CD8-positive, alpha-beta memory T cell (primary cell): ENCODE measurements at regions not wholly inside any gene's neighbourhood (a gene's known extent, or its start where the extent isn't known, plus 50 kb on each side); places are given as distances from the start of the nearest gene placed in this dataset.

Experiments
- CTCF ChIA-PET: fragments of 350-600 bp; sonication (Branson Sonifier 250); formaldehyde crosslinking; loops from one replicate; lab custom pipeline; 2021; ENCODE audit warnings: antibody characterized with exemption; lab: Charles Lee
- POLR2A ChIA-PET: fragments of 350-600 bp; sonication (Branson Sonifier 250); formaldehyde crosslinking; loops from one replicate; lab custom pipeline; 2021; ENCODE audit warnings: antibody characterized with exemption; lab: Charles Lee
- DNase-seq, 5 donors: peaks; one replicate each; pipeline versions ENCODE4 v3.0.0 to v3.0.0-alpha.2; 2020 to 2022; ENCODE audit warnings: mixed read lengths in 1 of 5
- H3K27ac ChIP-seq: one replicate; pipeline ENCODE4 v1.7.0; 2013; ENCODE audit warnings: low read depth, mild to moderate bottlenecking, low read length, moderate library complexity
- H3K27me3 ChIP-seq: 2 replicates; pipeline ENCODE4 v1.7.0; 2013; ENCODE audit warnings: low read length, mild to moderate bottlenecking; ENCODE audit not compliant: insufficient read depth, poor library complexity, severe bottlenecking
- H3K36me3 ChIP-seq: 2 replicates; pipeline ENCODE4 v1.7.0; 2013; ENCODE audit warnings: mild to moderate bottlenecking, low read length, moderate library complexity; ENCODE audit not compliant: insufficient read depth
- H3K4me1 ChIP-seq: 2 replicates; pipeline ENCODE4 v1.7.0; 2013; ENCODE audit warnings: mild to moderate bottlenecking, low read length, moderate library complexity; ENCODE audit not compliant: insufficient read depth
- H3K4me3 ChIP-seq: 2 replicates; pipeline ENCODE4 v1.7.0; 2013; ENCODE audit warnings: mild to moderate bottlenecking, low read length
- H3K9me3 ChIP-seq: 2 replicates; pipeline ENCODE4 v1.7.0; 2013; ENCODE audit warnings: mild to moderate bottlenecking, low read length
- H3K27ac Mint-ChIP-seq, 8 donors: one replicate each; pipeline ENCODE4 v1.8.0; 2020 to 2021; ENCODE audit warnings: mixed read lengths in 8 of 8, mild to moderate bottlenecking in 6 of 8, inconsistent platforms in 3 of 8, moderate library complexity in 3 of 8
- H3K27me3 Mint-ChIP-seq, 2 donors: one replicate each; pipeline ENCODE4 v1.8.0; 2020 to 2021; ENCODE audit warnings: mixed read lengths in 2 of 2, mild to moderate bottlenecking in 1 of 2, moderate library complexity in 1 of 2
- H3K36me3 Mint-ChIP-seq, 3 donors: one replicate each; pipeline ENCODE4 v1.8.0; 2020 to 2021; ENCODE audit warnings: mixed read lengths in 3 of 3, inconsistent platforms in 1 of 3, mild to moderate bottlenecking in 1 of 3
- H3K4me1 Mint-ChIP-seq, 3 donors: one replicate each; pipeline ENCODE4 v1.8.0; 2020 to 2021; ENCODE audit warnings: mixed read lengths in 3 of 3, inconsistent platforms in 1 of 3, mild to moderate bottlenecking in 1 of 3
- H3K4me3 Mint-ChIP-seq, 7 donors: one replicate each; pipeline ENCODE4 v1.8.0; 2020 to 2021; ENCODE audit warnings: mixed read lengths in 7 of 7, mild to moderate bottlenecking in 6 of 7, moderate library complexity in 4 of 7, inconsistent platforms in 2 of 7
- H3K9me3 Mint-ChIP-seq, 5 donors: one replicate each; pipeline ENCODE4 v1.8.0; 2020 to 2022; ENCODE audit warnings: mixed read lengths in 5 of 5, mild to moderate bottlenecking in 3 of 5, moderate library complexity in 2 of 5, inconsistent platforms in 1 of 5

DNA sequence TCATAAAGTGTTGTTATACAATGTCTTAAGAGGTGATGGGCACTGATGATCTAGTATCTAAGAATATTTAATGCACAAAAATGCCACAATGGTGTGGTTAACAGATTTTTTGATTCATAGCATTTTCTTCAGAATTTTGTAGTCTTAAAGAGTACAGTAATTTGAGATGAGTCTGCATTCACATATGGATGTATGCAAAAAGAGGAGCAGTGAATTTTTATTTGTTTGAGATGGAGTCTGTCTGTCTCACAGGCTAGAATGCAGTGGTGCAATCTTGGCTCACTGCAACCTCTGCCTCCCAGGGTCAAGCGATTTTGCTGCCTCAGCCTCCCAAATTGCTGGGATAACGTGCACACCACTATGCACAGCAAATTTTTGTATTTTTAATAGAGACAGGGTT lies 110.5 kb downstream of the ZPLD1 start:
- no peaks in the 10 kb centered on the region for H3K27me3 ChIP-seq
- H3K36me3 Mint-ChIP-seq: no peaks in the 10 kb centered on the region
- CTCF ChIA-PET: no interaction called here
- no peaks in the 10 kb centered on the region for H3K9me3 ChIP-seq
- no peaks in the 10 kb centered on the region for H3K4me1 ChIP-seq
- no peak for DNase-seq
- H3K27ac ChIP-seq: no peak overlapping the region
- no peaks in the 10 kb centered on the region for H3K9me3 Mint-ChIP-seq
- peaks cover 5 to 21% of the 10 kb centered on the region in 2 donors for H3K27me3 Mint-ChIP-seq
- POLR2A ChIA-PET: no interaction called here
- no peak overlapping the region for H3K27ac Mint-ChIP-seq
- H3K4me3 Mint-ChIP-seq: no peak overlapping the region
- H3K36me3 ChIP-seq: no peaks in the 10 kb centered on the region
- H3K4me3 ChIP-seq: no peak overlapping the region
- H3K4me1 Mint-ChIP-seq: no peaks in the 10 kb centered on the region

DNA sequence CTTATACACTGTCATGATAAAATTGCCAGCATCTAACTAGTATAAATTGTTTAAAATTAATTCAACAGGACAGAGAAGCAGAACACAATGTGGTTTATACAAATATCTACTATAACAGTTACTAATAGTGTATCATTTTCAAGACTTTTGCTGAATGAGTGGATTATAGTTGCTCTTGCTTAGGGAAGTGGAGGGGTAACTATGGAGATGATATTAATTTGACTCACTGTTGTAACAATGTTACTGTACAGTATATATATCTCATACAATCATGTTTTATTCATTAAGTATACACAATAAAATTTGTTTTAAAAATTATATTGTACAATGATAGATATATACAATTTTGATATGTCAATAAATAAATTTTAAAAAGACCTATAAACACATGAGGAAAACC lies 119.1 kb downstream of the ZPLD1 start:
- Mint-ChIP-seq H3K36me3 (no peaks in the 10 kb centered on the region), H3K4me1 (no peaks in the 10 kb centered on the region), H3K9me3 (no peaks in the 10 kb centered on the region), H3K27me3 (peaks cover 3 to 14% of the 10 kb centered on the region in 2 donors), H3K27ac (no peak overlapping the region), H3K4me3 (no peak overlapping the region)
- H3K4me3 ChIP-seq: no peak overlapping the region
- H3K36me3 ChIP-seq: no peaks in the 10 kb centered on the region
- no peaks in the 10 kb centered on the region for H3K27me3 ChIP-seq
- POLR2A ChIA-PET: no interaction called here
- H3K4me1 ChIP-seq: no peaks in the 10 kb centered on the region
- no peak for DNase-seq
- CTCF ChIA-PET: no interaction called here
- H3K27ac ChIP-seq: no peak overlapping the region
- H3K9me3 ChIP-seq: no peaks in the 10 kb centered on the region

DNA sequence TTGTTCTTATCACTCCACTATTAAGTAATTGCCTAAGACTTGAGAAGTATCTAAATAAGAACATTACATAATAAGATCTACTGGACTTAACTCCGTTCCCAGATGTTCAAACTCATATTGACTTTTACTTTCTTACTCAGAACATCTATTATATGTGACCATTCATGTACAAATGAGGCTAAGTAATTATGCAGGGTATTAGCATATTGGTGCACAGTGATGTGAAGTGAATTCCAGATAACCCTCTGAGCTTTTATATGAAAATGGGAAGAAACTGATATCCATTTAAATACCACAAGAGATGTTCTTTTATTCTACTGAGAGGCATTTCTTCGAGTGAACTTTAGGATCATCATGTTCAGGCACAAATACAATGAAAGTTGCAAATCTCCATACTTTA lies 135.7 kb downstream of the ZPLD1 start:
- Mint-ChIP-seq H3K27ac (no peak overlapping the region), H3K27me3 (peaks cover 0 to 5% of the 10 kb centered on the region in 2 donors), H3K4me1 (no peaks in the 10 kb centered on the region), H3K4me3 (no peak overlapping the region), H3K9me3 (peaks cover 2 to 6% (median 2%) of the 10 kb centered on the region in 5 donors), H3K36me3 (peaks cover 0 to 1% (median 0%) of the 10 kb centered on the region in 3 donors)
- no peaks in the 10 kb centered on the region for H3K4me1 ChIP-seq
- no peak overlapping the region for H3K27ac ChIP-seq
- no peak overlapping the region for H3K4me3 ChIP-seq
- POLR2A ChIA-PET: no interaction called here
- H3K36me3 ChIP-seq: no peaks in the 10 kb centered on the region
- no peak for DNase-seq
- H3K27me3 ChIP-seq: no peaks in the 10 kb centered on the region
- no peaks in the 10 kb centered on the region for H3K9me3 ChIP-seq
- CTCF ChIA-PET: no interaction called here

DNA sequence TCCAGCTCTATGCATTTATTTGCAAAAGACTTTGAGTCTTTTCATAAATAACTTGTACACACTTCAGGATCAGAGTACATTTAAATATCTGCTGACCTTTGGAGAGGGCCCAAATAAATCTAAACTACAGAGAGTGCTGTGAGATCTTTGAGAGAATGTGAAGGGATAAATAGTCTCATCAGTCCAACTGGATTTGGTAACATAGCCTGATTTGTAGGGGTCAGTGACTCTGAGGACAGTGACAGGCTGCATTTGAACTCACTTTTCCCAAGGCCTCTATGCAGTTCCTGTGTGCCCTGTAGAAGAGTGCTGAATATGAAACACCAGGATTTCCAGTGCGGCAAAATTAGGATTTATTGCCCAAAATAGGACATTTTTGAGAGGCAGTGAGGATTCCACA lies 136.2 kb downstream of the ZPLD1 start:
- Mint-ChIP-seq H3K4me1 (no peaks in the 10 kb centered on the region), H3K4me3 (no peak overlapping the region), H3K27me3 (peaks cover 0 to 3% of the 10 kb centered on the region in 2 donors), H3K36me3 (no peaks in the 10 kb centered on the region), H3K9me3 (peaks cover 0 to 3% (median 0%) of the 10 kb centered on the region in 5 donors), H3K27ac (no peak overlapping the region)
- DNase-seq: no peak
- no peak overlapping the region for H3K27ac ChIP-seq
- H3K4me3 ChIP-seq: no peak overlapping the region
- H3K36me3 ChIP-seq: no peaks in the 10 kb centered on the region
- no peaks in the 10 kb centered on the region for H3K27me3 ChIP-seq
- ChIA-PET CTCF (no interaction called here), POLR2A (no interaction called here)
- no peaks in the 10 kb centered on the region for H3K9me3 ChIP-seq
- no peaks in the 10 kb centered on the region for H3K4me1 ChIP-seq

DNA sequence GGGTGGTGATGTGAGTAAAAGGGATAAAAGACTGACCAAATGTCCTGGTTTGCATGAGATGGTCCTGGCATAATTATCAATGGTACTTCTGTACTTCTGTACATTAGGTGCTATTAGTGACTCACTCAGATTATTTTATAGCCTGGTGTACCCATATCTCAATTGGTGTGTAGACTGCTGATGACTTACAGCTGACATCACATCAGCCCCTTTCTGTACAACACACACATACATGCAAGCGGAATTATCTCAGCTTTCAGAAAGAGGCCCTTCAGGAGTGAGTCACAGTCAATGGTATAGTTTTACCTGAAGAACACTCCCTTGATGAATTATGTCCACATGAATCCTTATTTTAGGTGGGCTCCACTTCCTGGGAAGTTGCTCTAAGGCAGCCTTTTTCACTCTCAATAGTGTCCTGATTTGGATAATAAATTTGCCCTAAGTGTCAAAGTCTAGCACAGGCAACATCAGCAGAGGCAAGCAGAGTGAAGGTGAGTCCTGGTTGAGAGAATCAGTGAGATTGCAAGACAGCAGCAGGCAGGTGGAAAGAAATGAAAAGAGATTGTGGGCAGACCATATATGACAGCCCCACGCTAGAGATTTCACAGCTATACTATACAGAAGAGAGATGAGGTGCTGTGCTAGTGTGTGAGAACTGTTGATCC lies 137.0 kb downstream of the ZPLD1 start:
- CTCF ChIA-PET: no interaction called here
- H3K36me3 Mint-ChIP-seq: no peaks in the 10 kb centered on the region
- H3K4me3 Mint-ChIP-seq: no peak overlapping the region

DNA sequence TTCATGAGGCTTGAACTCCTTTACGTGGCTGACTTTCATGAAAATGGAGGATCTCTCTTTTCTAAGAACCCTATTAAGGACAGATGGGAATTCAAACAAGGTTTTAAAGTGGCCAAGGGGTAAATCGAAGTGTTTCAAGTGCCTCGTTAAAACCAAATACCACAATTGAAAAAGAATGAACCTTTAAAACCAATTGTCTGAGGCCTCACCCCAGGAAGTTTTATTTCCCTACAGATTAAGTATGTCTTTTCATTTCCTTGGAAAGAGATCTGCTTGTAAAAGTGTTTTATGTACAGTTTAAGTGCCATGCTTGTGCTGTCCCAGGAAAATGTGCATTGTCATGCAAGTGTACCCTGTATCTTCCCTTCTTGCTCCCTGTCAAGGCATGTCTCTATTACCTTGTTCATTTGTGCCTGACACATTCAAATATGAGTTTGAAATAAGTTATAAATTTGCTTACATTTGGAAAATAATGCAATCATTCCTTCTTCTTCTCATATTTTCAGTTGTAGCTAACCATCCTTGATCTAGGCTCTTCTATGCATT lies 138.7 kb downstream of the ZPLD1 start:
- no peak overlapping the region for H3K27ac Mint-ChIP-seq
- Histone ChIP-seq H3K9me3 (no peaks in the 10 kb centered on the region), H3K36me3 (no peaks in the 10 kb centered on the region), H3K4me3 (no peak overlapping the region), H3K27me3 (no peaks in the 10 kb centered on the region), H3K27ac (no peak overlapping the region), H3K4me1 (no peaks in the 10 kb centered on the region)
- ChIA-PET POLR2A (no interaction called here), CTCF (no interaction called here)
- H3K27me3 Mint-ChIP-seq: no peaks in the 10 kb centered on the region
- no peak for DNase-seq
- no peak overlapping the region for H3K4me3 Mint-ChIP-seq
- H3K9me3 Mint-ChIP-seq: no peaks in the 10 kb centered on the region
- no peaks in the 10 kb centered on the region for H3K36me3 Mint-ChIP-seq
- no peaks in the 10 kb centered on the region for H3K4me1 Mint-ChIP-seq

More for the DNA sequence above, 137.0 kb downstream of the ZPLD1 start:
- Histone ChIP-seq H3K4me3 (no peak overlapping the region), H3K27ac (no peak overlapping the region), H3K9me3 (no peaks in the 10 kb centered on the region), H3K4me1 (no peaks in the 10 kb centered on the region), H3K36me3 (no peaks in the 10 kb centered on the region), H3K27me3 (no peaks in the 10 kb centered on the region)
- no peak for DNase-seq
- Mint-ChIP-seq H3K27me3 (no peaks in the 10 kb centered on the region), H3K27ac (no peak overlapping the region), H3K4me1 (no peaks in the 10 kb centered on the region), H3K9me3 (no peaks in the 10 kb centered on the region)
- POLR2A ChIA-PET: no interaction called here

DNA sequence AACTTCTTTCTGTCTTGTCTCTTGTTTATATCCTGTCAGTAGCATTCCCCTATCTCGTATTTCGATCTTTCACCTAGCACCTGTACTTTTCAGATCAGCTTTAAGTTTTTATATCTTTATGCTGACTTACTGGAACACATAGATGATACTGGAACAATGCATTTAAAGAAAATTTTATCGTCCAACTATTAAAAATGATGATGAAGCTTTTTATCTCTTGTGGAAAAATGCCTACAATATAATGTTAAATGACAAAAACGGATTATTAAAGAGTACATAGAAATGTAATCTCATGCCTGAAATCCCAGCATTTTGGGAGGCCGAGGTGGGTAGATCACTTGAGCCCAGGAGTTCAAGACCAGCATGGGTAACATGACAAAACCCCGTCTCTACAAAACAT lies 139.5 kb downstream of the ZPLD1 start:
- no peaks in the 10 kb centered on the region for H3K4me1 Mint-ChIP-seq
- H3K27ac ChIP-seq: no peak overlapping the region
- DNase-seq: no peak
- ChIA-PET POLR2A (no interaction called here), CTCF (no interaction called here)
- H3K4me3 Mint-ChIP-seq: no peak overlapping the region
- no peaks in the 10 kb centered on the region for H3K27me3 Mint-ChIP-seq
- no peaks in the 10 kb centered on the region for H3K27me3 ChIP-seq
- H3K4me3 ChIP-seq: no peak overlapping the region
- H3K4me1 ChIP-seq: no peaks in the 10 kb centered on the region
- H3K36me3 Mint-ChIP-seq: no peaks in the 10 kb centered on the region
- no peaks in the 10 kb centered on the region for H3K9me3 Mint-ChIP-seq
- H3K9me3 ChIP-seq: no peaks in the 10 kb centered on the region
- no peaks in the 10 kb centered on the region for H3K36me3 ChIP-seq
- H3K27ac Mint-ChIP-seq: no peak overlapping the region

DNA sequence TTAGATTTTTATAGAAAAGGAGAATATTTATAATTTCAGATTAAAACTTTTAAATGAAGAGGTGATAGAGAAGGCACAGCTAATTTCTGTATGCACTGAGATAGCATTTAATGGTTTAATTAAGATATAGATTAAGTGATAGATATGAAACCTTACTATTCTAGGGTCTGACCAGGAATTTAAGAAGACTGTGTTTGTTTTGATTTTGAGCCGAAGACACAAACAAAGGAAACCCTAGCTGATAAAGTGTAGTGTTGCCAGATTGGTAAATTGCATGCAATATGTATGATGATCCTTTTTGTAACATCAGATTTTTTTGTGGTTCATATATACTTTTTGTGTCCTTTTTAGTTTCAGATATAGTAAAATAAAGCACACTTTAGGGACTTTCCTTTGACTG lies 141.8 kb downstream of the ZPLD1 start:
- DNase-seq: no peak
- H3K27me3 Mint-ChIP-seq: peaks cover 0 to 3% of the 10 kb centered on the region in 2 donors
- CTCF ChIA-PET: no interaction called here
- Histone ChIP-seq H3K4me3 (no peak overlapping the region), H3K9me3 (no peaks in the 10 kb centered on the region), H3K27ac (no peak overlapping the region), H3K36me3 (no peaks in the 10 kb centered on the region), H3K27me3 (no peaks in the 10 kb centered on the region), H3K4me1 (no peaks in the 10 kb centered on the region)
- POLR2A ChIA-PET: no interaction called here
- no peak overlapping the region for H3K27ac Mint-ChIP-seq
- H3K9me3 Mint-ChIP-seq: no peaks in the 10 kb centered on the region
- no peak overlapping the region for H3K4me3 Mint-ChIP-seq
- H3K36me3 Mint-ChIP-seq: no peaks in the 10 kb centered on the region
- H3K4me1 Mint-ChIP-seq: no peaks in the 10 kb centered on the region
